Right atrium auricular region (tissue), 2 donors: ENCODE measurements at regions not wholly inside any gene's neighbourhood (a gene's known extent, or its start where the extent isn't known, plus 50 kb on each side); places are given as distances from the start of the nearest gene placed in this dataset.

Source experiments
- DNase-seq: peaks from one replicate; pipeline ENCODE4 v3.0.0-alpha.2; 2019; ENCODE audit warnings: low spot score
- H3K27ac ChIP-seq, 2 donors: fragments of 200-600 bp; sonication (generic); 1 replicate in 1 of 2; 2 replicates in 1 of 2; pipeline ENCODE4 v1.5.1; 2016 to 2019
- H3K27me3 ChIP-seq, 2 donors: fragments of 200-600 bp; sonication (generic); one replicate each; pipeline versions ENCODE4 v1.5.1 to v1.6.0; 2017 to 2019
- H3K36me3 ChIP-seq: fragments of 200-600 bp; sonication (generic); one replicate; pipeline ENCODE4 v1.5.1; 2016
- H3K4me1 ChIP-seq, 2 donors: fragments of 200-600 bp; sonication (generic); one replicate each; pipeline versions ENCODE4 v1.5.1 to v1.6.0; 2017 to 2019
- H3K4me3 ChIP-seq, 2 donors: fragments of 200-600 bp; sonication (generic); 1 replicate in 1 of 2; 2 replicates in 1 of 2; pipeline ENCODE4 v1.5.1; 2017 to 2019; ENCODE audit warnings: mild to moderate bottlenecking in 1 of 2, moderate library complexity in 1 of 2
- H3K9me3 ChIP-seq, 2 donors: fragments of 200-600 bp; sonication (generic); one replicate each; pipeline ENCODE4 v1.5.1; 2019
- CTCF ChIP-seq, 2 donors: fragments of 200-600 bp; sonication (generic); IDR thresholded peaks; one replicate each; pipeline ENCODE4 v1.5.1; 2019; ENCODE audit warnings: antibody characterized with exemption in 2 of 2

- Histone ChIP-seq H3K9me3 (no peaks in the 10 kb centered on the region), H3K27me3 (no peaks in the 10 kb centered on the region), H3K4me1 (no peaks in the 10 kb centered on the region), H3K4me3 (no peak overlapping the region), H3K27ac (no peak overlapping the region), H3K36me3 (no peaks in the 10 kb centered on the region)
- TF ChIP-seq CTCF (IDR thresholded peaks at IDR 0.05), result no peak
- DNase-seq, result no peak
These were observed 86.0 kb upstream of the KIF2B start for GRCh38 chr17:53736516-53737240.

GRCh38 chr17:53724726-53725125 lies 98.0 kb upstream of the KIF2B start:
- Histone ChIP-seq H3K9me3 (no peaks in the 10 kb centered on the region), H3K27me3 (no peaks in the 10 kb centered on the region), H3K4me1 (no peaks in the 10 kb centered on the region), H3K36me3 (no peaks in the 10 kb centered on the region), H3K4me3 (no peak overlapping the region), H3K27ac (no peak overlapping the region)
- DNase-seq, result no peak
- TF ChIP-seq CTCF (IDR thresholded peaks at IDR 0.05), result no peak

- Histone ChIP-seq H3K27me3 (no peaks in the 10 kb centered on the region), H3K9me3 (no peaks in the 10 kb centered on the region), H3K4me3 (no peak overlapping the region), H3K36me3 (no peaks in the 10 kb centered on the region), H3K27ac (no peak overlapping the region), H3K4me1 (no peaks in the 10 kb centered on the region)
- no peak for DNase-seq
- TF ChIP-seq CTCF (IDR thresholded peaks at IDR 0.05), result no peak
These were observed 100.3 kb upstream of the KIF2B start for GRCh38 chr17:53722407-53722806.

- TF ChIP-seq CTCF (IDR thresholded peaks at IDR 0.05), result no peak
- no peaks in the 10 kb centered on the region for H3K27me3 ChIP-seq
These were observed 101.6 kb upstream of the KIF2B start for GRCh38 chr17:53721101-53721500.

GRCh38 chr17:53719229-53719628 lies 103.5 kb upstream of the KIF2B start:
- no peak for TF ChIP-seq CTCF (IDR thresholded peaks at IDR 0.05)
- no peak overlapping the region for H3K4me3 ChIP-seq
- H3K27me3 ChIP-seq, result no peaks in the 10 kb centered on the region

More at GRCh38 chr17:53721101-53721500, 101.6 kb upstream of the KIF2B start:
- no peak overlapping the region for H3K4me3 ChIP-seq
- no peaks in the 10 kb centered on the region for H3K9me3 ChIP-seq
- H3K27ac ChIP-seq, result no peak overlapping the region
- DNase-seq, result no peak
- H3K36me3 ChIP-seq, result no peaks in the 10 kb centered on the region
- H3K4me1 ChIP-seq, result no peaks in the 10 kb centered on the region

GRCh38 chr17:53707566-53707965 lies 115.2 kb upstream of the KIF2B start:
- no peaks in the 10 kb centered on the region for H3K36me3 ChIP-seq
- no peaks in the 10 kb centered on the region for H3K9me3 ChIP-seq
- no peak overlapping the region for H3K27ac ChIP-seq
- no peaks in the 10 kb centered on the region for H3K27me3 ChIP-seq
- H3K4me1 ChIP-seq, result no peaks in the 10 kb centered on the region
- DNase-seq, result no peak
- no peak overlapping the region for H3K4me3 ChIP-seq
- no peak for TF ChIP-seq CTCF (IDR thresholded peaks at IDR 0.05)

More at GRCh38 chr17:53719229-53719628, 103.5 kb upstream of the KIF2B start:
- H3K9me3 ChIP-seq, result no peaks in the 10 kb centered on the region
- DNase-seq, result no peak
- H3K27ac ChIP-seq, result no peak overlapping the region
- no peaks in the 10 kb centered on the region for H3K4me1 ChIP-seq
- no peaks in the 10 kb centered on the region for H3K36me3 ChIP-seq
